NT2/D1 (cell line): ENCODE measurements at regions not wholly inside any gene's neighbourhood (a gene's known extent, or its start where the extent isn't known, plus 50 kb on each side); places are given as distances from the start of the nearest gene placed in this dataset.

Source experiments
- SUZ12 ChIP-seq: IDR thresholded peaks from 2 replicates; pipeline ENCODE4 v1.6.1; 2011; ENCODE audit not compliant: insufficient read length, insufficient read depth; ENCODE audit errors: extremely low read depth
- YY1 ChIP-seq: IDR thresholded peaks from 2 replicates; pipeline ENCODE4 v1.6.1; 2011; ENCODE audit not compliant: insufficient read length, insufficient read depth
- ZNF274 ChIP-seq: IDR thresholded peaks from 2 replicates; pipeline ENCODE4 v1.6.1; 2011; ENCODE audit warnings: mild to moderate bottlenecking, low read depth, low read length

GRCh38 chr7:19610194-19610943 is 98.5 kb downstream of the POLR1F start:
- TF ChIP-seq YY1 = no peak
- TF ChIP-seq SUZ12 = no peak
- TF ChIP-seq ZNF274 = no peak
